Sigmoid colon (tissue), 6 donors: ENCODE measurements at regions not wholly inside any gene's neighbourhood (a gene's known extent, or its start where the extent isn't known, plus 50 kb on each side); places are given as distances from the start of the nearest gene placed in this dataset.
"Not testable (repeated sequence)": the region's sequence is repeated elsewhere in the genome, so short reads cannot be mapped to it uniquely, and the experiment has no call there.

Source experiments
- DNase-seq: peaks from one replicate; pipeline ENCODE4 v3.0.0-alpha.2; 2019
- H3K27ac ChIP-seq, 4 donors: fragments of 200-600 bp; sonication (generic); one replicate each; pipeline ENCODE4 v1.5.1; 2016 to 2019; ENCODE audit warnings: mild to moderate bottlenecking in 1 of 4
- H3K27me3 ChIP-seq, 3 donors: fragments of 200-600 bp; sonication (generic); one replicate each; pipeline ENCODE4 v1.5.1; 2019; ENCODE audit warnings: mild to moderate bottlenecking in 1 of 3
- H3K36me3 ChIP-seq, 4 donors: fragments of 200-600 bp; sonication (generic); one replicate each; pipeline ENCODE4 v1.5.1; 2016 to 2019
- H3K4me1 ChIP-seq, 4 donors: fragments of 200-600 bp; sonication (generic); one replicate each; pipeline ENCODE4 v1.5.1; 2017 to 2019
- H3K4me3 ChIP-seq, 4 donors: fragments of 200-600 bp; sonication (generic); one replicate each; pipeline ENCODE4 v1.5.1; 2017 to 2019; ENCODE audit warnings: mild to moderate bottlenecking in 2 of 4, moderate library complexity in 1 of 4
- H3K9me3 ChIP-seq, 4 donors: fragments of 200-600 bp in 3 of 4; sonication (generic) in 3 of 4; one replicate each; pipeline versions ENCODE4 v1.5.1 to v1.6.1; 2013 to 2019
- EP300 ChIP-seq, 4 donors: sonication (generic); formaldehyde crosslinking; IDR thresholded peaks; one replicate each; pipeline ENCODE4 v1.6.1; 2017; ENCODE audit warnings: antibody characterized with exemption in 4 of 4
- POLR2A ChIP-seq, 2 donors: fragments of 450-650 bp; IDR thresholded peaks; one replicate each; pipeline ENCODE4 v1.6.1; 2016; ENCODE audit warnings: antibody characterized with exemption in 2 of 2, mild to moderate bottlenecking in 2 of 2, moderate library complexity in 2 of 2
- POLR2AphosphoS5 ChIP-seq, 4 donors: sonication (generic); formaldehyde crosslinking; IDR thresholded peaks; one replicate each; pipeline ENCODE4 v1.6.1; 2017; ENCODE audit warnings: antibody characterized with exemption in 4 of 4
- WGBS, 2 donors: extraction: QIAGEN DNeasy Blood & Tissue Kit; methylation state at CpG; one replicate each; pipeline ENCODE4 v1.1.7; 2013; 5-methylcytosine and 5-hydroxymethylcytosine counted together
- intact Hi-C: fragments of 100-400 bp; cut with DNase I; formaldehyde crosslinking; loops from one replicate; pipeline ENCODE4 v1.15.1; 2023
- TF ChIP-seq, protein P1 (sequence below), 4 experiments: fragments of 450-650 bp in 3 of 4; fragments of 200-600 bp in 1 of 4; IDR thresholded peaks; one replicate each; pipeline ENCODE4 v1.5.1; 2016 to 2019; ENCODE audit warnings: antibody characterized with exemption in 4 of 4, mild to moderate bottlenecking in 3 of 4, moderate library complexity in 2 of 4
- donor health status: healthy with polysubstance abuse.
- donor health status: healthy.

DNA sequence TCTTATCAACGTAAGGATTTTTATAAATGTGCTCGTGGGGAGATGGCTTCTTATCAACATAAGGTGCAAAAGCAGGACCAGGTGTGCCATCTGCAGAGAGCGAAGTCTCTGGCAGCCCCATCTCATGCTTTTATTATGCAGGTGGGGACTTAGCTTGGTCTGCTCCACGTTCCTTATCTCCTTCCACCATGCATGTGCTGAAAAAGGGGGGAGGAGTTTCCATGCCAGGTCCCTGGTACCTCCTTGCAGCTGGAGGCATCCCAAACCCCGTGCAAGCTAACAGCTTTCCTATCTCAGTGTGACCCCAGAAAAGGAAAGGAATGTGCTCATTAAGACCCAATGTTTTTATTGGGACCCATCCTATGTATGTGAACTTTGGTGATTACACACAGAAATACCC lies 608.5 kb downstream of the TMEM121 start:
- no peak for DNase-seq
- Histone ChIP-seq H3K27ac (no peak overlapping the region), H3K27me3 (peaks cover 0 to 2% (median 0%) of the 10 kb centered on the region in 3 donors), H3K4me1 (no peaks in the 10 kb centered on the region), H3K9me3 (no peaks in the 10 kb centered on the region), H3K4me3 (no peak overlapping the region), H3K36me3 (no peaks in the 10 kb centered on the region)
- TF ChIP-seq, protein P1, sequence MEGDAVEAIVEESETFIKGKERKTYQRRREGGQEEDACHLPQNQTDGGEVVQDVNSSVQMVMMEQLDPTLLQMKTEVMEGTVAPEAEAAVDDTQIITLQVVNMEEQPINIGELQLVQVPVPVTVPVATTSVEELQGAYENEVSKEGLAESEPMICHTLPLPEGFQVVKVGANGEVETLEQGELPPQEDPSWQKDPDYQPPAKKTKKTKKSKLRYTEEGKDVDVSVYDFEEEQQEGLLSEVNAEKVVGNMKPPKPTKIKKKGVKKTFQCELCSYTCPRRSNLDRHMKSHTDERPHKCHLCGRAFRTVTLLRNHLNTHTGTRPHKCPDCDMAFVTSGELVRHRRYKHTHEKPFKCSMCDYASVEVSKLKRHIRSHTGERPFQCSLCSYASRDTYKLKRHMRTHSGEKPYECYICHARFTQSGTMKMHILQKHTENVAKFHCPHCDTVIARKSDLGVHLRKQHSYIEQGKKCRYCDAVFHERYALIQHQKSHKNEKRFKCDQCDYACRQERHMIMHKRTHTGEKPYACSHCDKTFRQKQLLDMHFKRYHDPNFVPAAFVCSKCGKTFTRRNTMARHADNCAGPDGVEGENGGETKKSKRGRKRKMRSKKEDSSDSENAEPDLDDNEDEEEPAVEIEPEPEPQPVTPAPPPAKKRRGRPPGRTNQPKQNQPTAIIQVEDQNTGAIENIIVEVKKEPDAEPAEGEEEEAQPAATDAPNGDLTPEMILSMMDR (IDR thresholded peaks at IDR 0.05) = no peak
- TF ChIP-seq POLR2A (IDR thresholded peaks at IDR 0.05) (no peak), POLR2AphosphoS5 (IDR thresholded peaks at IDR 0.05) (no peak), EP300 (IDR thresholded peaks at IDR 0.05) (no peak)
- intact Hi-C loops = no loop called here
- WGBS, 2 donors = 29 to 53% methylated on average over 5 of the region's 5 CpGs

DNA sequence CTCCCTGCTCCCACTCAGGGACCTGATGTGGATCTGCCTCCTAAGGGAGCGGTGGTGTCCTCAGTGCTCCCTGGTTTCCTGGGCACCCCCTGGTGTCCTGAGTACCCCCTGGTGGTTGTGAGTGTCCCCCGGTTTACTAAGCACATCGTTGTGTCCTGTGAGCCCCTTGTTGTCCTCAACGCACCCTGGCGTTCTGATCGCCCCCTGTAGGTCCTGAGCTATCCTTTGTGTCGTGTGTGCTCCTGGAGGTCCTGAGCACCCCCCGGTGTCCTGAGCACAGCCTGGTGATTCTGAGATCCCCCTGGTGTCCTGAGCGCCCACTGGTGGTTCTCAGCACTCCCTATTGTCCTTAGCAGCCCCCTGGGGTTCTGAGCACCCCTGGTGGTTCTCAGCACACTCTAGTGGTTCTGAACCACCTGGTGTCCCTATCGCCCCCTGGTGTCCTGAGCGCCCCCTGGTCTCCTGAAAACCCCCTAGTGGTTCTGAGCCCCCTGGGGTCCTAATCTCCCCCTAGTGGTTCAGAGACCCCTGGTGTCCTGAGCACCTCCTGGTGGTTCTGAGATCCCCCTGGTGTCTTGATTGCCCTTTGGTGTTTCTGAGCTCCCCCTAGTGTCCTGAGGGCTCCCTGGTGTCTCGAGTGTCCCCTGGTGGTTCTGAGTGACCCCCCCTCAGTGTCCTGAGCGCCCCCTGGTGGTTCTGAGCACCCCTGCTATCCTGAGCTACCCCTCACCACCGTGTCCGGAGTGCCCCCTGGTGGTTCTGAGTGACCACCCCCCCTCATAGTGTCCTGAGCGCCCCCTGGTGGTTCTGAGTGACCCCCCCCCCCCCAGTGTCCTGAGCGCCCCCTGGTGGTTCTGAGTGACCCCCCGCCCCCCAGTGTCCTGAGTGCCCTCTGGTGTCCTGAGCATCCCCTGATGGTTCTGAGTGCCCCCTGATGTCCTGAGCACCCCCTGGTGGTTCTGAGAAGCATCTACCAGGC lies 615.1 kb downstream of the TMEM121 start:
- Histone ChIP-seq H3K9me3 (no peaks in the 10 kb centered on the region), H3K4me3 (no peak overlapping the region), H3K27ac (no peak overlapping the region), H3K36me3 (no peaks in the 10 kb centered on the region), H3K4me1 (no peaks in the 10 kb centered on the region), H3K27me3 (peaks cover 0 to 2% (median 0%) of the 10 kb centered on the region in 3 donors)
- 74 to 80% methylated on average over 16 to 18 of the region's 18 CpGs for WGBS, 2 donors
- intact Hi-C loops = no loop called here
- DNase-seq = no peak
- TF ChIP-seq, protein P1 (IDR thresholded peaks at IDR 0.05) = no peak
- TF ChIP-seq EP300 (IDR thresholded peaks at IDR 0.05) (no peak), POLR2A (IDR thresholded peaks at IDR 0.05) (no peak), POLR2AphosphoS5 (IDR thresholded peaks at IDR 0.05) (no peak)

DNA sequence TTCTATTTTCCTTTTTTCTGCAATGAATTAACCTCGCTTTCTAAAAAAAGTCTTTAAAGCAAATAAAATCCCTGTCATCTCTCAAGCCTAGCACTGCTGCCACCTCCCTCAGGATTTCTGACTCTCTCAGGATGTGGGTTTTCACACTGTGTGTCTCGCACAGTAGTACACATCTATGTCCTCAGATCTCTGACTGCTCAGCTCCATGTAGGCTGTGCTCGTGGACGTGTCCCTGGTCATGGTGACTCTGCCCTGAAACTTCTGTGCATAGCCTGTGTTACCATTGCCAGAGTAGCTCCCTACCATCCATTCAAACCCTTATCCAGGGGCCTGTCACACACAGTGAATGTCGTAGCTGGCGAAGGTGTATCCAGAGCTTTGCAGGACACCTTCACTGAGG lies 619.3 kb downstream of the TMEM121 start:
- H3K4me3 ChIP-seq = not testable (repeated sequence)
- 65 to 72% methylated on average over 6 of the region's 6 CpGs for WGBS, 2 donors

DNA sequence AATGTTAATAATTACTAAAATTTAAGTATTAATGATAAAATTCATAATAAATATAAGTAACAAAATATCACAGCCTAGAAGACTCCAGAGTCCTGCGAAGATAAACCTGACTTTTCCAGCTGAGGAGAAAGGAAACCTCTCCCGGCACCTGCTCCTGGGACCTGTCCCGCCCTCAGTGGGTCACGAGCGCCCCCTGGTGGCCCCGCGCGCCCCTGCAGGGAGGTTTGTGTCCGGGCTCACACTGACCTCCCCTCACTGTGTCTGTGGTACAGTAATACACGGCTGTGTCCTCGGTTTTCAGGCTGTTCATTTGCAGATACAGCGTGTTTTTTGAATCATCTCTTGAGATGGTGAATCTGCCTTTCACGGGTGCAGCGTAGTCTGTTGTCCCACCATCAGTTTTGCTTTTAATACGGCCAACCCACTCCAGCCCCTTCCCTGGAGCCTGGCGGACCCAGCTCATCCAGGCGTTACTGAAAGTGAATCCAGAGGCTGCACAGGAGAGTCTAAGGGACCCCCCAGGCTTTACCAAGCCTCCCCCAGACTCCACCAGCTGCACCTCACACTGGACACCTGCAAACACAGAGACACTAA lies 627.1 kb downstream of the TMEM121 start:
- H3K9me3 ChIP-seq, H3K4me3 ChIP-seq, H3K4me1 ChIP-seq, intact Hi-C loops, H3K27ac ChIP-seq, H3K36me3 ChIP-seq: not testable (repeated sequence)
- peaks cover 0 to 12% (median 0%) of the 10 kb centered on the region in 3 donors for H3K27me3 ChIP-seq
- DNase-seq = peak; percentile 70
- WGBS, 2 donors = 18 to 22% methylated on average over 17 of the region's 17 CpGs
- TF ChIP-seq, protein P1 (IDR thresholded peaks at IDR 0.05) = peak in 3 of 4 experiments; percentile 32 to 94 (median 71)

More for the DNA sequence above, 619.3 kb downstream of the TMEM121 start:
- H3K27me3 ChIP-seq, H3K27ac ChIP-seq, H3K4me1 ChIP-seq, DNase-seq, H3K9me3 ChIP-seq, H3K36me3 ChIP-seq, intact Hi-C loops: not testable (repeated sequence)

DNA sequence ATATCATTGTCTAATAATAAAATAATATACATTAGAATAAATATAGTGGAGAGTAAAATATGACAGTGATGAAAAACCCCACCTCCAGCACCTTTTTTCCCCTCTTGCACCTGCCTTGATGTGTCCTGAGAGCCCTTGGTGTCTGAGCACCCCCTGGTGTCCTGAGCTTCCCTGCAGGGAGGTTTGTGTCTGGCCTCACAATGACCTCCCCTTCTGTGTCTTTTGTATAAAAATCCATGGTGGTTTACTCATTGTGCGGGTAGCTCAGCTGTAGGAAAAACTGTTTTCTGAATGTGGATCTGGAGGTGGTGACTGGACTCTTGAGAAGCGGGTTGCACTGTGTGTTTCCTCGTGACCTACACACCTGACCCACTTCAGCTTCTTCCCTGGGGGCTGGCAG lies 636.9 kb downstream of the TMEM121 start:
- WGBS, 2 donors = 66% methylated on average over 3 of the region's 3 CpGs
- Histone ChIP-seq H3K4me3 (no peak overlapping the region), H3K36me3 (no peaks in the 10 kb centered on the region), H3K9me3 (no peaks in the 10 kb centered on the region), H3K4me1 (no peaks in the 10 kb centered on the region), H3K27ac (no peak overlapping the region), H3K27me3 (peaks cover 0 to 29% (median 7%) of the 10 kb centered on the region in 3 donors)
- intact Hi-C loops = no loop called here
- DNase-seq = no peak
- TF ChIP-seq POLR2A (IDR thresholded peaks at IDR 0.05) (no peak), POLR2AphosphoS5 (IDR thresholded peaks at IDR 0.05) (no peak), EP300 (IDR thresholded peaks at IDR 0.05) (no peak)
- TF ChIP-seq, protein P1 (IDR thresholded peaks at IDR 0.05) = no peak

DNA sequence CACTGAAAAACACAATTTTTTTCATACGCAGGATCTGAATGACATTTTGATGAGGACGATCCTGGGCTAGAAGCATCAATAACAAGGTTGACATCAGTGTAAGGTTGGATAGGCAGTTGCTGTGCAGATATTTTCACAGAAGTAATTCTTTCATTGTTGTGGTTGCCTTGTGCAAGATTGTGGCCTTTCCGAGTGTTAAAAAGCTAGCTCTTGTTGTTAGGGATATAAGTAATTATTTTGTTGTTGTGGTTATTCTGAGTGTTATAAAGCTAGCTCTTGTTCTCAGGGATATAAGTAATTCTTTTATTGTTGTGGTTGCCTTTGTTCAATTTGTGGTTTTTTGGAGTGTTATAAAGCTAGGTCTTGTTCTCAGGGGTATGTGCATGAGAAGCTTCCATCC lies 637.4 kb downstream of the TMEM121 start:
- DNase-seq = not testable (repeated sequence)
- 38 to 64% methylated on average over 3 of the region's 3 CpGs for WGBS, 2 donors

More for the DNA sequence above, 637.4 kb downstream of the TMEM121 start:
- H3K4me1 ChIP-seq, H3K4me3 ChIP-seq, H3K9me3 ChIP-seq, H3K36me3 ChIP-seq, intact Hi-C loops, H3K27ac ChIP-seq: not testable (repeated sequence)
- H3K27me3 ChIP-seq = peaks cover 0 to 29% (median 7%) of the 10 kb centered on the region in 3 donors
